WTC11 (cell line): ENCODE measurements at regions not wholly inside any gene's neighbourhood (a gene's known extent, or its start where the extent isn't known, plus 50 kb on each side); places are given as distances from the start of the nearest gene placed in this dataset.

Experiments used
- ATAC-seq: fragments of 200-7000 bp; cut with Tn5 transposase; 2 replicates; pipeline ENCODE4 v1.10.0; 2021; ENCODE audit warnings: mild to moderate bottlenecking, moderate library complexity
- CTCF ChIA-PET: fragments of 300-600 bp; sonication (Branson Sonifier 250); formaldehyde crosslinking; loops from one replicate; lab custom pipeline; 2021; ENCODE audit warnings: antibody characterized with exemption; lab: Charles Lee
- POLR2A ChIA-PET: fragments of 350-600 bp; sonication (Branson Sonifier 250); formaldehyde crosslinking; loops from one replicate; lab custom pipeline; 2021; ENCODE audit warnings: antibody characterized with exemption; lab: Charles Lee
- DNase-seq: peaks from one replicate; pipeline ENCODE4 v3.0.0; 2021; ENCODE audit warnings: low spot score
- H3K27ac Mint-ChIP-seq: 2 replicates; pipeline ENCODE4 v1.8.0; 2021; ENCODE audit warnings: mixed read lengths
- H3K27me3 Mint-ChIP-seq: 2 replicates; pipeline ENCODE4 v1.8.0; 2021; ENCODE audit warnings: low read depth, mild to moderate bottlenecking, moderate library complexity, mixed read lengths
- H3K36me3 Mint-ChIP-seq: 2 replicates; pipeline ENCODE4 v1.8.0; 2021; ENCODE audit warnings: mixed read lengths
- H3K4me1 Mint-ChIP-seq: 2 replicates; pipeline ENCODE4 v1.8.0; 2022; ENCODE audit warnings: mixed read lengths
- H3K4me3 Mint-ChIP-seq: 2 replicates; pipeline ENCODE4 v1.8.0; 2021; ENCODE audit warnings: mild to moderate bottlenecking, moderate library complexity, mixed read lengths
- H3K9me3 Mint-ChIP-seq: 2 replicates; pipeline ENCODE4 v1.8.0; 2021; ENCODE audit warnings: mixed read lengths
- ESRRA ChIP-seq: sonication (generic); formaldehyde crosslinking; IDR thresholded peaks from 2 replicates; pipeline ENCODE4 v1.8.1; 2022; ENCODE audit warnings: mild to moderate bottlenecking, missing genetic modification reagents, borderline replicate concordance
- GABPB1 ChIP-seq: sonication (generic); formaldehyde crosslinking; IDR thresholded peaks from 2 replicates; pipeline ENCODE4 v1.8.1; 2023; ENCODE audit warnings: mild to moderate bottlenecking, missing genetic modification reagents
- HMGA2 ChIP-seq: fragments of 250-450 bp; sonication (Bioruptor Pico); IDR thresholded peaks from 2 replicates; pipeline ENCODE4 v1.4.0; 2021; ENCODE audit warnings: mild to moderate bottlenecking, moderate library complexity
- NFATC4 ChIP-seq: fragments of 250-450 bp; sonication (Bioruptor Pico); IDR thresholded peaks from 2 replicates; pipeline ENCODE4 v1.9.0; 2021; ENCODE audit warnings: mild to moderate bottlenecking
- RELA ChIP-seq: sonication (generic); formaldehyde crosslinking; IDR thresholded peaks from 2 replicates; pipeline ENCODE4 v1.8.1; 2022; ENCODE audit warnings: missing genetic modification reagents, mild to moderate bottlenecking, borderline replicate concordance
- SP1 ChIP-seq: sonication (generic); formaldehyde crosslinking; conservative IDR thresholded peaks from 2 replicates; pipeline ENCODE4 v1.8.1; 2022; ENCODE audit warnings: missing genetic modification reagents
- ZNF263 ChIP-seq: sonication (generic); formaldehyde crosslinking; IDR thresholded peaks from 2 replicates; pipeline ENCODE4 v1.8.1; 2022; ENCODE audit warnings: low read depth, mild to moderate bottlenecking, moderate library complexity, missing genetic modification reagents
- TF ChIP-seq, protein P1 (sequence below): sonication (generic); formaldehyde crosslinking; IDR thresholded peaks from 2 replicates; pipeline ENCODE4 v1.8.0; 2023; ENCODE audit warnings: mild to moderate bottlenecking, missing genetic modification reagents
- TF ChIP-seq, protein P2 (sequence below): sonication (generic); formaldehyde crosslinking; IDR thresholded peaks from 2 replicates; pipeline ENCODE4 v1.8.1; 2023; ENCODE audit warnings: mild to moderate bottlenecking, missing genetic modification reagents
- TF ChIP-seq, protein P3 (sequence below): fragments of 250-450 bp; sonication (Bioruptor Pico); IDR thresholded peaks from 2 replicates; pipeline ENCODE4 v1.9.0; 2021; ENCODE audit warnings: mild to moderate bottlenecking
- TF ChIP-seq, protein P4 (sequence below): sonication (generic); formaldehyde crosslinking; conservative IDR thresholded peaks from 2 replicates; pipeline ENCODE4 v1.8.1; 2022; ENCODE audit warnings: mild to moderate bottlenecking, missing genetic modification reagents
- TF ChIP-seq, protein P5 (sequence below): fragments of 250-450 bp; sonication (Bioruptor Pico); IDR thresholded peaks from 2 replicates; pipeline ENCODE4 v1.9.0; 2021; ENCODE audit warnings: moderate library complexity, mild to moderate bottlenecking, inconsistent platforms, borderline replicate concordance
- TF ChIP-seq, protein P6 (sequence below): sonication (generic); formaldehyde crosslinking; IDR thresholded peaks from 2 replicates; pipeline ENCODE4 v1.8.1; 2023; ENCODE audit warnings: mild to moderate bottlenecking, missing genetic modification reagents, moderate library complexity
- TF ChIP-seq, protein P7 (sequence below): fragments of 200-600 bp; IDR thresholded peaks from 2 replicates; pipeline ENCODE4 v1.8.0; 2022; ENCODE audit warnings: antibody characterized with exemption
- TF ChIP-seq, protein P8 (sequence below): sonication (generic); formaldehyde crosslinking; IDR thresholded peaks from 2 replicates; pipeline ENCODE4 v1.8.0; 2022; ENCODE audit warnings: missing genetic modification reagents

DNA sequence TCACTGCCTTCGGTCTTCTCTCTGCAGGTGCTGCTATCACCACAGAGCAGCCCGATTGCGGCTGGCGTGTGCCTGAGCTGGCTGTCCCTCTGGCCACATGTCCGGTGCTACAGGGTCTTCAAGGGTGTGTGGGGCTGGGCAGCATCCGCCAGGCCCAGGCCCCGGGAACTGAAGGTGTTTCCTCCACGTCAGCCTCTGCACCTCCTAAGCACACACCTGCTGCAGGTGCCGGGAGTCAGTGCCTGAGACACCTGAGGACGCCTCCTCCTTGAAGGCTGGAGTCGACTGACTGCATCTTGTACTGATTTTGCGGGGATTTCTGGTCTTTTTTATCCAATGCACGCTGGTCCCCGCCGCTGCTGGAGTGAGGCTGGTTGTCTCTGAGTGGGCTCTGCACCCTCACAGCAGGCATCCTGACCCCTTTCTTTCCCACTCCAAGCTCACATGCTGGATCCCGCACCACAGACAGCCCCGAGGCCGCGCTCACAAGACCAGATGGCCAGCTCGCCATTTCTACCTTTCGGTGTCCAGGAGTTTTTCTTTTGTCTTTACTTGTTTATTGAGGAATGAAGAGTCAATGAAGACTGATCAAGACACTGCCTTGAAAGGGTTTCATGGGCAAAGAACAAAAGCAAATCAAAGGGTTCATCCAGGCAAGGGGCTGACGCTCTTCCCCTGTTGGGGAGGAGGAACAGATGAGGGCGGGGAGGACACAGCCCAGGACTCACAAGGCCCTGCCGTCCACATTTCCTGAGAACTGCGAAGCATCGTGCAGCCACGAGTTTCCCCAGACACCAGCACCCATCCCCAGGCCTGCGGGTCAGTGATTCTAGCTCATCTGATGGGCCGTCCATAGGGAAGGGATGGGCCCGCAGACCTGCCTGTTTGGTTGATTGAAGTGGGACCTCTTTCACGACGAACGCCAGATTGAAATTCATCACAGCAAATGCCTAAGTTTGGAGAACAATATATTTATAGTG, 203.8 kb upstream of the SOX1 start:
- TF ChIP-seq, protein P1, sequence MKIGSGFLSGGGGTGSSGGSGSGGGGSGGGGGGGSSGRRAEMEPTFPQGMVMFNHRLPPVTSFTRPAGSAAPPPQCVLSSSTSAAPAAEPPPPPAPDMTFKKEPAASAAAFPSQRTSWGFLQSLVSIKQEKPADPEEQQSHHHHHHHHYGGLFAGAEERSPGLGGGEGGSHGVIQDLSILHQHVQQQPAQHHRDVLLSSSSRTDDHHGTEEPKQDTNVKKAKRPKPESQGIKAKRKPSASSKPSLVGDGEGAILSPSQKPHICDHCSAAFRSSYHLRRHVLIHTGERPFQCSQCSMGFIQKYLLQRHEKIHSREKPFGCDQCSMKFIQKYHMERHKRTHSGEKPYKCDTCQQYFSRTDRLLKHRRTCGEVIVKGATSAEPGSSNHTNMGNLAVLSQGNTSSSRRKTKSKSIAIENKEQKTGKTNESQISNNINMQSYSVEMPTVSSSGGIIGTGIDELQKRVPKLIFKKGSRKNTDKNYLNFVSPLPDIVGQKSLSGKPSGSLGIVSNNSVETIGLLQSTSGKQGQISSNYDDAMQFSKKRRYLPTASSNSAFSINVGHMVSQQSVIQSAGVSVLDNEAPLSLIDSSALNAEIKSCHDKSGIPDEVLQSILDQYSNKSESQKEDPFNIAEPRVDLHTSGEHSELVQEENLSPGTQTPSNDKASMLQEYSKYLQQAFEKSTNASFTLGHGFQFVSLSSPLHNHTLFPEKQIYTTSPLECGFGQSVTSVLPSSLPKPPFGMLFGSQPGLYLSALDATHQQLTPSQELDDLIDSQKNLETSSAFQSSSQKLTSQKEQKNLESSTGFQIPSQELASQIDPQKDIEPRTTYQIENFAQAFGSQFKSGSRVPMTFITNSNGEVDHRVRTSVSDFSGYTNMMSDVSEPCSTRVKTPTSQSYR (CRISPR knock-in tag), result no peak
- no peak for TF ChIP-seq ESRRA (CRISPR knock-in tag)
- TF ChIP-seq, protein P2, sequence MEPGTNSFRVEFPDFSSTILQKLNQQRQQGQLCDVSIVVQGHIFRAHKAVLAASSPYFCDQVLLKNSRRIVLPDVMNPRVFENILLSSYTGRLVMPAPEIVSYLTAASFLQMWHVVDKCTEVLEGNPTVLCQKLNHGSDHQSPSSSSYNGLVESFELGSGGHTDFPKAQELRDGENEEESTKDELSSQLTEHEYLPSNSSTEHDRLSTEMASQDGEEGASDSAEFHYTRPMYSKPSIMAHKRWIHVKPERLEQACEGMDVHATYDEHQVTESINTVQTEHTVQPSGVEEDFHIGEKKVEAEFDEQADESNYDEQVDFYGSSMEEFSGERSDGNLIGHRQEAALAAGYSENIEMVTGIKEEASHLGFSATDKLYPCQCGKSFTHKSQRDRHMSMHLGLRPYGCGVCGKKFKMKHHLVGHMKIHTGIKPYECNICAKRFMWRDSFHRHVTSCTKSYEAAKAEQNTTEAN (CRISPR knock-in tag), result no peak
- TF ChIP-seq HMGA2 (CRISPR knock-in tag), result no peak
- TF ChIP-seq, protein P3, sequence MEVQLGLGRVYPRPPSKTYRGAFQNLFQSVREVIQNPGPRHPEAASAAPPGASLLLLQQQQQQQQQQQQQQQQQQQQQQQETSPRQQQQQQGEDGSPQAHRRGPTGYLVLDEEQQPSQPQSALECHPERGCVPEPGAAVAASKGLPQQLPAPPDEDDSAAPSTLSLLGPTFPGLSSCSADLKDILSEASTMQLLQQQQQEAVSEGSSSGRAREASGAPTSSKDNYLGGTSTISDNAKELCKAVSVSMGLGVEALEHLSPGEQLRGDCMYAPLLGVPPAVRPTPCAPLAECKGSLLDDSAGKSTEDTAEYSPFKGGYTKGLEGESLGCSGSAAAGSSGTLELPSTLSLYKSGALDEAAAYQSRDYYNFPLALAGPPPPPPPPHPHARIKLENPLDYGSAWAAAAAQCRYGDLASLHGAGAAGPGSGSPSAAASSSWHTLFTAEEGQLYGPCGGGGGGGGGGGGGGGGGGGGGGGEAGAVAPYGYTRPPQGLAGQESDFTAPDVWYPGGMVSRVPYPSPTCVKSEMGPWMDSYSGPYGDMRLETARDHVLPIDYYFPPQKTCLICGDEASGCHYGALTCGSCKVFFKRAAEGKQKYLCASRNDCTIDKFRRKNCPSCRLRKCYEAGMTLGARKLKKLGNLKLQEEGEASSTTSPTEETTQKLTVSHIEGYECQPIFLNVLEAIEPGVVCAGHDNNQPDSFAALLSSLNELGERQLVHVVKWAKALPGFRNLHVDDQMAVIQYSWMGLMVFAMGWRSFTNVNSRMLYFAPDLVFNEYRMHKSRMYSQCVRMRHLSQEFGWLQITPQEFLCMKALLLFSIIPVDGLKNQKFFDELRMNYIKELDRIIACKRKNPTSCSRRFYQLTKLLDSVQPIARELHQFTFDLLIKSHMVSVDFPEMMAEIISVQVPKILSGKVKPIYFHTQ (CRISPR knock-in tag), result no peak
- peaks cover 21% of the 10 kb centered on the region for H3K9me3 Mint-ChIP-seq
- H3K36me3 Mint-ChIP-seq, result peaks cover 15% of the 10 kb centered on the region
- H3K4me1 Mint-ChIP-seq, result peaks cover 37% of the 10 kb centered on the region
- H3K4me3 Mint-ChIP-seq, result no peak overlapping the region
- POLR2A ChIA-PET, result no interaction called here
- CTCF ChIA-PET, result no interaction called here
- no peak overlapping the region; the same call in 1 of the 2 replicates for H3K27ac Mint-ChIP-seq
- DNase-seq (no peak), ATAC-seq (no peak)
- peaks cover 7% of the 10 kb centered on the region for H3K27me3 Mint-ChIP-seq

DNA sequence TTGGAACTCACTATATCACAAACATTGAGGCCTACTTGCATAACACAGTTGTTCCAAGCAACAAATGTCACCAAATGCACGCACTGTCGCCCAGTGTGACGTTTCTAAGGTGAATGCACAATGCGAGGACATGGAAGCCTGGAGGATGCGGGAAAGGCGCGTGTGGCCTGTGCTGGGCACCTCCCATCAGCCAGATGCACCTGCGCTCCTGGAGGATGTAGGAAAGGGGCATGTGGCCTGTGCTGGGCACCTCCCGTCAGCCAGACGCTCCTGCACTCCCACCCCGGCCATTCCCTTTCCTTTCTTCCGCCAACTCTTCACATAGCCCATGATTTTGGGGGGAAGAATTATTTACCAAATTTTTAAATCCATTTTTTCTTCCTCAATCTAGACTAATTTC, 202.4 kb upstream of the SOX1 start:
- peaks cover 7% of the 10 kb centered on the region for H3K27me3 Mint-ChIP-seq

DNA sequence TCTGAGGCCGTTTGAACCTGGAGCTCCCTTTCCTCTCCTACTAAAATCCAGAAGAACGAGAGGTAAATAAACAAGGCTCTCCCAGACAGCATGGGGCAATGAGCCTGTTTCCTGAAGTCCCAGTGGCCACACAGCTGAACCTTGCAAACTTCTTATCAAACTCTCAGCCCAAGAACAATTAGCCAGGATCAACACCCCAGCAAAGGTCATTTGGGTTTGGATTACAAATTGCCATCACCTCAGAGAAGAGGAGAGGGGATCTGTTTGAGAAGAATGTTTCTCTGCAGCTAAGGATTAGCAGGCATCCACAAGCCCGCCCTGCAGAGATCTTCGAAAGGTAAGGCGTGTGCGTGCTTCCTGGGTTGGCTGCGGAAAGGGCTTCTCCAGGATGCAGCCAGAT, 201.9 kb upstream of the SOX1 start:
- Mint-ChIP-seq H3K27ac (no peak overlapping the region), H3K36me3 (peaks cover 15% of the 10 kb centered on the region), H3K9me3 (peaks cover 28% of the 10 kb centered on the region), H3K27me3 (peaks cover 7% of the 10 kb centered on the region), H3K4me3 (no peak overlapping the region), H3K4me1 (peaks cover 27% of the 10 kb centered on the region)
- DNase-seq, result no peak
- ATAC-seq, result no peak
- ChIA-PET CTCF (interaction anchor here (0.9 kb wide), 1 partner anchor 579 kb away, joined by 3 read pairs; no protein-coding TSS in a partner anchor), POLR2A (no interaction called here)
- TF ChIP-seq, protein P4, sequence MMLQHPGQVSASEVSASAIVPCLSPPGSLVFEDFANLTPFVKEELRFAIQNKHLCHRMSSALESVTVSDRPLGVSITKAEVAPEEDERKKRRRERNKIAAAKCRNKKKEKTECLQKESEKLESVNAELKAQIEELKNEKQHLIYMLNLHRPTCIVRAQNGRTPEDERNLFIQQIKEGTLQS, result no peak
- TF ChIP-seq, protein P5, sequence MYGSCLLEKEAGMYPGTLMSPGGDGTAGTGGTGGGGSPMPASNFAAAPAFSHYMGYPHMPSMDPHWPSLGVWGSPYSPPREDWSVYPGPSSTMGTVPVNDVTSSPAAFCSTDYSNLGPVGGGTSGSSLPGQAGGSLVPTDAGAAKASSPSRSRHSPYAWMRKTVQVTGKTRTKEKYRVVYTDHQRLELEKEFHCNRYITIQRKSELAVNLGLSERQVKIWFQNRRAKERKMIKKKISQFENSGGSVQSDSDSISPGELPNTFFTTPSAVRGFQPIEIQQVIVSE, result no peak
- TF ChIP-seq, protein P6, sequence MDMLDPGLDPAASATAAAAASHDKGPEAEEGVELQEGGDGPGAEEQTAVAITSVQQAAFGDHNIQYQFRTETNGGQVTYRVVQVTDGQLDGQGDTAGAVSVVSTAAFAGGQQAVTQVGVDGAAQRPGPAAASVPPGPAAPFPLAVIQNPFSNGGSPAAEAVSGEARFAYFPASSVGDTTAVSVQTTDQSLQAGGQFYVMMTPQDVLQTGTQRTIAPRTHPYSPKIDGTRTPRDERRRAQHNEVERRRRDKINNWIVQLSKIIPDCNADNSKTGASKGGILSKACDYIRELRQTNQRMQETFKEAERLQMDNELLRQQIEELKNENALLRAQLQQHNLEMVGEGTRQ (CRISPR knock-in tag), result no peak
- TF ChIP-seq GABPB1 (CRISPR knock-in tag) (no peak), SP1 (no peak), NFATC4 (CRISPR knock-in tag) (no peak), RELA (no peak)
- TF ChIP-seq, protein P7, sequence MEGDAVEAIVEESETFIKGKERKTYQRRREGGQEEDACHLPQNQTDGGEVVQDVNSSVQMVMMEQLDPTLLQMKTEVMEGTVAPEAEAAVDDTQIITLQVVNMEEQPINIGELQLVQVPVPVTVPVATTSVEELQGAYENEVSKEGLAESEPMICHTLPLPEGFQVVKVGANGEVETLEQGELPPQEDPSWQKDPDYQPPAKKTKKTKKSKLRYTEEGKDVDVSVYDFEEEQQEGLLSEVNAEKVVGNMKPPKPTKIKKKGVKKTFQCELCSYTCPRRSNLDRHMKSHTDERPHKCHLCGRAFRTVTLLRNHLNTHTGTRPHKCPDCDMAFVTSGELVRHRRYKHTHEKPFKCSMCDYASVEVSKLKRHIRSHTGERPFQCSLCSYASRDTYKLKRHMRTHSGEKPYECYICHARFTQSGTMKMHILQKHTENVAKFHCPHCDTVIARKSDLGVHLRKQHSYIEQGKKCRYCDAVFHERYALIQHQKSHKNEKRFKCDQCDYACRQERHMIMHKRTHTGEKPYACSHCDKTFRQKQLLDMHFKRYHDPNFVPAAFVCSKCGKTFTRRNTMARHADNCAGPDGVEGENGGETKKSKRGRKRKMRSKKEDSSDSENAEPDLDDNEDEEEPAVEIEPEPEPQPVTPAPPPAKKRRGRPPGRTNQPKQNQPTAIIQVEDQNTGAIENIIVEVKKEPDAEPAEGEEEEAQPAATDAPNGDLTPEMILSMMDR, result no peak
- TF ChIP-seq, protein P8, sequence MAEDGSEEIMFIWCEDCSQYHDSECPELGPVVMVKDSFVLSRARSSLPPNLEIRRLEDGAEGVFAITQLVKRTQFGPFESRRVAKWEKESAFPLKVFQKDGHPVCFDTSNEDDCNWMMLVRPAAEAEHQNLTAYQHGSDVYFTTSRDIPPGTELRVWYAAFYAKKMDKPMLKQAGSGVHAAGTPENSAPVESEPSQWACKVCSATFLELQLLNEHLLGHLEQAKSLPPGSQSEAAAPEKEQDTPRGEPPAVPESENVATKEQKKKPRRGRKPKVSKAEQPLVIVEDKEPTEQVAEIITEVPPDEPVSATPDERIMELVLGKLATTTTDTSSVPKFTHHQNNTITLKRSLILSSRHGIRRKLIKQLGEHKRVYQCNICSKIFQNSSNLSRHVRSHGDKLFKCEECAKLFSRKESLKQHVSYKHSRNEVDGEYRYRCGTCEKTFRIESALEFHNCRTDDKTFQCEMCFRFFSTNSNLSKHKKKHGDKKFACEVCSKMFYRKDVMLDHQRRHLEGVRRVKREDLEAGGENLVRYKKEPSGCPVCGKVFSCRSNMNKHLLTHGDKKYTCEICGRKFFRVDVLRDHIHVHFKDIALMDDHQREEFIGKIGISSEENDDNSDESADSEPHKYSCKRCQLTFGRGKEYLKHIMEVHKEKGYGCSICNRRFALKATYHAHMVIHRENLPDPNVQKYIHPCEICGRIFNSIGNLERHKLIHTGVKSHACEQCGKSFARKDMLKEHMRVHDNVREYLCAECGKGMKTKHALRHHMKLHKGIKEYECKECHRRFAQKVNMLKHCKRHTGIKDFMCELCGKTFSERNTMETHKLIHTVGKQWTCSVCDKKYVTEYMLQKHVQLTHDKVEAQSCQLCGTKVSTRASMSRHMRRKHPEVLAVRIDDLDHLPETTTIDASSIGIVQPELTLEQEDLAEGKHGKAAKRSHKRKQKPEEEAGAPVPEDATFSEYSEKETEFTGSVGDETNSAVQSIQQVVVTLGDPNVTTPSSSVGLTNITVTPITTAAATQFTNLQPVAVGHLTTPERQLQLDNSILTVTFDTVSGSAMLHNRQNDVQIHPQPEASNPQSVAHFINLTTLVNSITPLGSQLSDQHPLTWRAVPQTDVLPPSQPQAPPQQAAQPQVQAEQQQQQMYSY, result no peak

More for the DNA sequence above, 202.4 kb upstream of the SOX1 start:
- H3K36me3 Mint-ChIP-seq, result peaks cover 15% of the 10 kb centered on the region
- H3K9me3 Mint-ChIP-seq, result peaks cover 28% of the 10 kb centered on the region
- ChIA-PET POLR2A (no interaction called here), CTCF (interaction anchor here (0.9 kb wide), 1 partner anchor 579 kb away, joined by 3 read pairs; no protein-coding TSS in a partner anchor)
- DNase-seq (no peak), ATAC-seq (no peak)
- TF ChIP-seq NFATC4 (CRISPR knock-in tag) (no peak), ZNF263 (CRISPR knock-in tag) (no peak)
- H3K27ac Mint-ChIP-seq, result no peak overlapping the region
- H3K4me3 Mint-ChIP-seq, result no peak overlapping the region
- peaks cover 32% of the 10 kb centered on the region for H3K4me1 Mint-ChIP-seq
